HEK293 (cell line): ENCODE measurements at regions not wholly inside any gene's neighbourhood (a gene's known extent, or its start where the extent isn't known, plus 50 kb on each side); places are given as distances from the start of the nearest gene placed in this dataset.
"Not testable (repeated sequence)": the region's sequence is repeated elsewhere in the genome, so short reads cannot be mapped to it uniquely, and the experiment has no call there.

Experiments
- CTCF ChIA-PET: fragments of 350-600 bp; formaldehyde crosslinking; extraction: SDS; loops from one replicate; lab custom pipeline; 2021; ENCODE audit warnings: antibody characterized with exemption; lab: Yijun Ruan, JAX
- POLR2A ChIA-PET: fragments of 300-600 bp; formaldehyde crosslinking; extraction: SDS; loops from one replicate; lab custom pipeline; 2020; ENCODE audit warnings: antibody characterized with exemption, inconsistent platforms; lab: Yijun Ruan, JAX
- H3K27ac ChIP-seq: fragments of 200-500 bp; sonication (Bioruptor generic); 2 replicates; pipeline ENCODE4 v1.5.1; 2014; ENCODE audit warnings: low read depth, low read length, control low read depth, inconsistent platforms; ENCODE audit errors: extremely low read depth
- H3K36me3 ChIP-seq, 2 experiments: fragments of 200-500 bp in 1 of 2; sonication (Bioruptor generic) in 1 of 2; 1 replicate in 1 of 2; 2 replicates in 1 of 2; pipeline ENCODE4 v1.5.1; 2014 to 2017; ENCODE audit warnings: inconsistent platforms in 2 of 2, low read length in 2 of 2; ENCODE audit not compliant: control insufficient read depth in 2 of 2, insufficient read depth in 1 of 2
- H3K4me1 ChIP-seq: fragments of 200-500 bp; sonication (Bioruptor generic); 2 replicates; pipeline ENCODE4 v1.5.1; 2014; ENCODE audit warnings: mild to moderate bottlenecking, low read length, inconsistent platforms; ENCODE audit not compliant: control insufficient read depth, insufficient read depth
- H3K4me3 ChIP-seq: 2 replicates; pipeline ENCODE4 v1.5.1; 2011; ENCODE audit warnings: low read depth, mild to moderate bottlenecking, control low read depth, low read length, moderate library complexity
- H3K9me3 ChIP-seq: fragments of 200-500 bp; sonication (Bioruptor generic); 2 replicates; pipeline ENCODE4 v1.5.1; 2014; ENCODE audit warnings: low read depth, low read length, inconsistent platforms; ENCODE audit not compliant: control insufficient read depth, insufficient read depth
- GLIS1 ChIP-seq: fragments of 450-650 bp; formaldehyde crosslinking; IDR thresholded peaks from 2 replicates; pipeline ENCODE4 v1.5.1; 2016; ENCODE audit warnings: missing biosample characterization, missing genetic modification characterization
- PATZ1 ChIP-seq: fragments of 450-650 bp; formaldehyde crosslinking; IDR thresholded peaks from 2 replicates; pipeline ENCODE4 v1.5.1; 2016; ENCODE audit warnings: missing biosample characterization, missing genetic modification characterization
- SALL2 ChIP-seq: fragments of 450-650 bp; formaldehyde crosslinking; IDR thresholded peaks from 2 replicates; pipeline ENCODE4 v1.5.0; 2017; ENCODE audit warnings: missing biosample characterization, mild to moderate bottlenecking, missing genetic modification characterization, borderline replicate concordance
- ZNF146 ChIP-seq: fragments of 450-650 bp; formaldehyde crosslinking; IDR thresholded peaks from 2 replicates; pipeline ENCODE4 v1.5.1; 2016; ENCODE audit warnings: missing biosample characterization, missing genetic modification characterization
- ZNF24 ChIP-seq: fragments of 450-650 bp; formaldehyde crosslinking; IDR thresholded peaks from 2 replicates; pipeline ENCODE4 v1.5.1; 2016; ENCODE audit warnings: missing biosample characterization, missing genetic modification characterization
- ZNF266 ChIP-seq: fragments of 450-650 bp; formaldehyde crosslinking; IDR thresholded peaks from 2 replicates; pipeline ENCODE4 v1.5.1; 2016; ENCODE audit warnings: missing biosample characterization, missing genetic modification characterization, low read depth
- ZNF311 ChIP-seq: fragments of 450-650 bp; formaldehyde crosslinking; IDR thresholded peaks from 2 replicates; pipeline ENCODE4 v1.5.1; 2017; ENCODE audit warnings: missing biosample characterization, missing genetic modification characterization, borderline replicate concordance
- ZNF530 ChIP-seq: fragments of 450-650 bp; formaldehyde crosslinking; IDR thresholded peaks from 2 replicates; pipeline ENCODE4 v1.5.1; 2016; ENCODE audit warnings: low read depth, missing biosample characterization, missing genetic modification characterization
- ZNF549 ChIP-seq: fragments of 450-650 bp; IDR thresholded peaks from 2 replicates; pipeline ENCODE4 v1.5.1; 2018; ENCODE audit warnings: missing biosample characterization, missing genetic modification characterization, mild to moderate bottlenecking, inconsistent platforms, moderate library complexity
- ZNF701 ChIP-seq: fragments of 450-650 bp; formaldehyde crosslinking; IDR thresholded peaks from 2 replicates; pipeline ENCODE4 v1.5.1; 2016; ENCODE audit warnings: missing biosample characterization, missing genetic modification characterization
- ZNF791 ChIP-seq: fragments of 450-650 bp; formaldehyde crosslinking; IDR thresholded peaks from 2 replicates; pipeline ENCODE4 v1.5.1; 2016; ENCODE audit warnings: missing biosample characterization, missing genetic modification characterization
- ZNF792 ChIP-seq: fragments of 450-650 bp; formaldehyde crosslinking; IDR thresholded peaks from 2 replicates; pipeline ENCODE4 v1.5.1; 2016; ENCODE audit warnings: missing biosample characterization, missing genetic modification characterization
- TF ChIP-seq, protein P1 (sequence below): fragments of 450-650 bp; formaldehyde crosslinking; IDR thresholded peaks from 2 replicates; pipeline ENCODE4 v1.5.1; 2016; ENCODE audit warnings: missing biosample characterization, missing genetic modification characterization
- TF ChIP-seq, protein P2 (sequence below): fragments of 450-650 bp; formaldehyde crosslinking; IDR thresholded peaks from 2 replicates; pipeline ENCODE4 v1.5.1; 2016; ENCODE audit warnings: missing biosample characterization, missing genetic modification characterization

DNA sequence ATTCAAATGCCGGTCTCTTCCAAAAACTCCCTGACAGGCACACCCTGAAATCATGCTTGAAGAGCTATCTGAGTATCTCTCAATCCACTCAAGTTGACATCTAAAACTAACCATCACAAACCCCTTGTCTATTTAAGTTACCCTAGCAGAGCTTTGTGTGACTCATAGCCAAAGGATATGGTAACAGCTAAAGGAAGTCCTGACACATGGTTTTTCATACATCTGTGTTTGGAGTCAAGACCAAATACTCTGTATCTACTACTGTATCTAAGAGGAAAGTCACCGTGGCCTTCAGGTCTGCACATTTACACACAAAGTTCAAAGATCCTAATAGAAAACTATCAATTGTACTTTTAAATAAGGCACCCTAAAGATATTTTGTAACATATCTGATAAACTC is 239.6 kb upstream of the VCX start (continued):
- TF ChIP-seq, protein P1, sequence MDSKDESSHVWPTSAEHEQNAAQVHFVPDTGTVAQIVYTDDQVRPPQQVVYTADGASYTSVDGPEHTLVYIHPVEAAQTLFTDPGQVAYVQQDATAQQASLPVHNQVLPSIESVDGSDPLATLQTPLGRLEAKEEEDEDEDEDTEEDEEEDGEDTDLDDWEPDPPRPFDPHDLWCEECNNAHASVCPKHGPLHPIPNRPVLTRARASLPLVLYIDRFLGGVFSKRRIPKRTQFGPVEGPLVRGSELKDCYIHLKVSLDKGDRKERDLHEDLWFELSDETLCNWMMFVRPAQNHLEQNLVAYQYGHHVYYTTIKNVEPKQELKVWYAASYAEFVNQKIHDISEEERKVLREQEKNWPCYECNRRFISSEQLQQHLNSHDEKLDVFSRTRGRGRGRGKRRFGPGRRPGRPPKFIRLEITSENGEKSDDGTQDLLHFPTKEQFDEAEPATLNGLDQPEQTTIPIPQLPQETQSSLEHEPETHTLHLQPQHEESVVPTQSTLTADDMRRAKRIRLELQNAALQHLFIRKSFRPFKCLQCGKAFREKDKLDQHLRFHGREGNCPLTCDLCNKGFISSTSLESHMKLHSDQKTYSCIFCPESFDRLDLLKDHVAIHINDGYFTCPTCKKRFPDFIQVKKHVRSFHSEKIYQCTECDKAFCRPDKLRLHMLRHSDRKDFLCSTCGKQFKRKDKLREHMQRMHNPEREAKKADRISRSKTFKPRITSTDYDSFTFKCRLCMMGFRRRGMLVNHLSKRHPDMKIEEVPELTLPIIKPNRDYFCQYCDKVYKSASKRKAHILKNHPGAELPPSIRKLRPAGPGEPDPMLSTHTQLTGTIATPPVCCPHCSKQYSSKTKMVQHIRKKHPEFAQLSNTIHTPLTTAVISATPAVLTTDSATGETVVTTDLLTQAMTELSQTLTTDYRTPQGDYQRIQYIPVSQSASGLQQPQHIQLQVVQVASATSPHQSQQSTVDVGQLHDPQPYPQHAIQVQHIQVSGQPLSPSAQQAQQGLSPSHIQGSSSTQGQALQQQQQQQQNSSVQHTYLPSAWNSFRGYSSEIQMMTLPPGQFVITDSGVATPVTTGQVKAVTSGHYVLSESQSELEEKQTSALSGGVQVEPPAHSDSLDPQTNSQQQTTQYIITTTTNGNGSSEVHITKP: no peak
- no peak for TF ChIP-seq PATZ1 (tag by site-specific recombination)
- no peak for TF ChIP-seq ZNF146 (tag by site-specific recombination)

- TF ChIP-seq GLIS1 (tag by site-specific recombination) (no peak), ZNF311 (no peak), ZNF701 (tag by site-specific recombination) (no peak), ZNF24 (no peak), ZNF266 (no peak)
- TF ChIP-seq, protein P2, sequence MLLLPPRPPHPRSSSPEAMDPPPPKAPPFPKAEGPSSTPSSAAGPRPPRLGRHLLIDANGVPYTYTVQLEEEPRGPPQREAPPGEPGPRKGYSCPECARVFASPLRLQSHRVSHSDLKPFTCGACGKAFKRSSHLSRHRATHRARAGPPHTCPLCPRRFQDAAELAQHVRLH: no peak
- ChIA-PET CTCF (no interaction called here), POLR2A (no interaction called here)
- H3K4me3 ChIP-seq: no peak overlapping the region
- H3K27ac ChIP-seq: no peak overlapping the region
- no peaks in the 10 kb centered on the region for H3K36me3 ChIP-seq
- no peaks in the 10 kb centered on the region for H3K4me1 ChIP-seq
- H3K9me3 ChIP-seq: no peaks in the 10 kb centered on the region
These were observed 246.1 kb upstream of the VCX start for GRCh38 chrX:7596822-7597221.

GRCh38 chrX:7593370-7593769 is 249.6 kb upstream of the VCX start:
- CTCF ChIA-PET, H3K4me1 ChIP-seq, POLR2A ChIA-PET, H3K4me3 ChIP-seq, H3K36me3 ChIP-seq, H3K9me3 ChIP-seq, H3K27ac ChIP-seq: not testable (repeated sequence)

DNA sequence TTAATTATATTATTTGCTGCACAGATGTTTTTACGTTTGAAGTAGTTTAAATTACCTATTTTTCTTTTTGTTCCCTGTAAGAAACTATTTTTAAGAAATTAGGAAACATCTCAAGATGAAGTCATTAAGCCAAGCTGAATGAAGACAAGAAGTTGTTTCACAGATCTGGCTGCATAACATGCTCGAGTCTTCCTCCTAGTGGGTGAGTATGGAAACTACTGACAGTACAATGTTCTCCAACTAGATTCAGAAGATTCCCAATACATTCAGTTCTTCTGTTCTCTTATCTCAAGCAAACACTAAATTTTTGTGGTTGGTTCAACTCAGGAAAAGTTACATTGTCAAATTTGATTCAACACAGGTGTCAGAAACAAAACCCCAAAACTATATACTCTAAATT is 256.8 kb upstream of the VCX start:
- Histone ChIP-seq H3K4me3 (no peak overlapping the region), H3K4me1 (no peaks in the 10 kb centered on the region), H3K36me3 (no peaks in the 10 kb centered on the region), H3K27ac (no peak overlapping the region), H3K9me3 (no peaks in the 10 kb centered on the region)
- no peak for TF ChIP-seq ZNF549 (tag by site-specific recombination)
- TF ChIP-seq SALL2 (tag by site-specific recombination): no peak
- TF ChIP-seq ZNF791 (tag by site-specific recombination): no peak
- TF ChIP-seq ZNF792 (tag by site-specific recombination): no peak
- TF ChIP-seq ZNF530 (tag by site-specific recombination): no peak
- ChIA-PET CTCF (interaction anchor here (0.6 kb wide), 1 partner anchor 283 kb away, joined by 3 read pairs; no protein-coding TSS in a partner anchor), POLR2A (no interaction called here)
